H1 (cell line): ENCODE measurements at regions not wholly inside any gene's neighbourhood (a gene's known extent, or its start where the extent isn't known, plus 50 kb on each side); places are given as distances from the start of the nearest gene placed in this dataset.

Experiments used
- ATF3 ChIP-seq: IDR thresholded peaks from 2 replicates; pipeline ENCODE4 v1.6.1; 2011; ENCODE audit warnings: low read depth, mild to moderate bottlenecking, low read length; ENCODE audit not compliant: insufficient read depth
- RBBP5 ChIP-seq: IDR thresholded peaks from 2 replicates; pipeline ENCODE4 v1.7.1; 2012; ENCODE audit warnings: low read depth, mild to moderate bottlenecking, inconsistent platforms, low read length, moderate library complexity, borderline replicate concordance
- RNF2 ChIP-seq: fragments of 200-900, 300-1000 bp; sonication (generic); IDR thresholded peaks from 2 replicates; pipeline ENCODE4 v1.7.1; 2016; ENCODE audit warnings: borderline replicate concordance, low read depth, mild to moderate bottlenecking, antibody characterized with exemption, low read length; ENCODE audit not compliant: poor library complexity, severe bottlenecking; ENCODE audit errors: missing control alignments
- YY1 ChIP-seq: IDR thresholded peaks from 2 replicates; pipeline ENCODE4 v1.6.1; 2011; ENCODE audit warnings: low read depth, mild to moderate bottlenecking, low read length

DNA sequence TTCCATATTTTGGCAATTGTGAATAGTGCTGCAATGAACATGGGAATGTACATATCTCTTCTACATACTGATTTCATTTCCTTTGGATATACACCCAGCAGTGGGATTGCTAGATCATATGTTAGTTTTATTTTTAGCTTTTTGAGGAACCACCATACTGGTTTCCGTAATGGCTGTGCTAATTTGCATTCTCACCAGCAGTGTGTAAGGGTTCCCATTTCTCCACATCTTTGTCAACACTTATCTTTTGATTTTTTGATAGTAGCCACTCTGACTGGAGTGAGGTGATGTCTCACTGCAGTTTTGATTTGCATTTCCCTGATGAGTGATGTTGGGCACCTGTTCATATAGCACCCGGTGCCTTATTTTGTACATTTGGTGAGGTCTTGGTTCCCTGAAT, 519.6 kb downstream of the REEP3 start (continued):
- TF ChIP-seq RNF2 (no peak), ATF3 (no peak), YY1 (no peak), RBBP5 (no peak)
- TF ChIP-seq, all 59 proteins: peak for 0
